ENCODE measurements at regions not wholly inside any gene's neighbourhood (a gene's known extent, or its start where the extent isn't known, plus 50 kb on each side); places are given as distances from the start of the nearest gene placed in this dataset.

DNA sequence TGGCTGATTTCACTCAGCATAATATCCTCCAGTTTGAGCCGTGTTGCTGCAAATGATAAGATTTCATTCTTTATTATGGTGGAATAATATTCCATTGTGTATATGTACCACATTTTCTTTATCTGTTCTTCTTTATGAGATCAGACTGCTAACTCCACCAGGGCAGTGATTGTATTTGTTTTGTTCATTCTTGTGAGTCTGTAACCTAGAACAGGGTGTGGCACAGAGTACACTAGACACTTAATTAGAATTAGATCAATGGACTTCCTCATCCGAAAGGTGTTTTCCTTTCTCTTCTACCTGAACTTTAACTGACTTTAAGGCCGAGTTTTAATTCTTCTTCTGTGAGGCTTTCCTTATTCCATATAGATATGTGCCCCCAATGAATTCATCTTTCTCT lies 551.0 kb downstream of the SNAPC1 start:
- no peak overlapping the region for H3K4me3 Mint-ChIP-seq (ENCODE audit: unreplicated experiment)
- H3K4me1 Mint-ChIP-seq (ENCODE audit: low read depth), result no peaks in the 10 kb centered on the region
- TF ChIP-seq, protein P1, sequence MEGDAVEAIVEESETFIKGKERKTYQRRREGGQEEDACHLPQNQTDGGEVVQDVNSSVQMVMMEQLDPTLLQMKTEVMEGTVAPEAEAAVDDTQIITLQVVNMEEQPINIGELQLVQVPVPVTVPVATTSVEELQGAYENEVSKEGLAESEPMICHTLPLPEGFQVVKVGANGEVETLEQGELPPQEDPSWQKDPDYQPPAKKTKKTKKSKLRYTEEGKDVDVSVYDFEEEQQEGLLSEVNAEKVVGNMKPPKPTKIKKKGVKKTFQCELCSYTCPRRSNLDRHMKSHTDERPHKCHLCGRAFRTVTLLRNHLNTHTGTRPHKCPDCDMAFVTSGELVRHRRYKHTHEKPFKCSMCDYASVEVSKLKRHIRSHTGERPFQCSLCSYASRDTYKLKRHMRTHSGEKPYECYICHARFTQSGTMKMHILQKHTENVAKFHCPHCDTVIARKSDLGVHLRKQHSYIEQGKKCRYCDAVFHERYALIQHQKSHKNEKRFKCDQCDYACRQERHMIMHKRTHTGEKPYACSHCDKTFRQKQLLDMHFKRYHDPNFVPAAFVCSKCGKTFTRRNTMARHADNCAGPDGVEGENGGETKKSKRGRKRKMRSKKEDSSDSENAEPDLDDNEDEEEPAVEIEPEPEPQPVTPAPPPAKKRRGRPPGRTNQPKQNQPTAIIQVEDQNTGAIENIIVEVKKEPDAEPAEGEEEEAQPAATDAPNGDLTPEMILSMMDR (IDR thresholded peaks at IDR 0.05), result no peak
- H3K27ac Mint-ChIP-seq (ENCODE audit: unreplicated experiment), result no peak overlapping the region
- no peak for DNase-seq (ENCODE audit: low spot score)
- H3K36me3 Mint-ChIP-seq (ENCODE audit: low read depth), result no peaks in the 10 kb centered on the region
- H3K9me3 Mint-ChIP-seq (ENCODE audit: low read depth), result no peaks in the 10 kb centered on the region
- H3K27me3 Mint-ChIP-seq (ENCODE audit: low read depth), result peaks cover 12% of the 10 kb centered on the region

GRCh38 chr14:62314221-62314620 lies 552.0 kb downstream of the SNAPC1 start:
- no peaks in the 10 kb centered on the region for H3K36me3 Mint-ChIP-seq (ENCODE audit: low read depth)
- no peak for DNase-seq (ENCODE audit: low spot score)
- TF ChIP-seq, protein P1 (IDR thresholded peaks at IDR 0.05), result no peak
- no peaks in the 10 kb centered on the region for H3K9me3 Mint-ChIP-seq (ENCODE audit: low read depth)
- H3K4me3 Mint-ChIP-seq (ENCODE audit: unreplicated experiment), result no peak overlapping the region
- H3K4me1 Mint-ChIP-seq (ENCODE audit: low read depth), result no peaks in the 10 kb centered on the region
- H3K27ac Mint-ChIP-seq (ENCODE audit: unreplicated experiment), result no peak overlapping the region
- peaks cover 13% of the 10 kb centered on the region for H3K27me3 Mint-ChIP-seq (ENCODE audit: low read depth)

DNA sequence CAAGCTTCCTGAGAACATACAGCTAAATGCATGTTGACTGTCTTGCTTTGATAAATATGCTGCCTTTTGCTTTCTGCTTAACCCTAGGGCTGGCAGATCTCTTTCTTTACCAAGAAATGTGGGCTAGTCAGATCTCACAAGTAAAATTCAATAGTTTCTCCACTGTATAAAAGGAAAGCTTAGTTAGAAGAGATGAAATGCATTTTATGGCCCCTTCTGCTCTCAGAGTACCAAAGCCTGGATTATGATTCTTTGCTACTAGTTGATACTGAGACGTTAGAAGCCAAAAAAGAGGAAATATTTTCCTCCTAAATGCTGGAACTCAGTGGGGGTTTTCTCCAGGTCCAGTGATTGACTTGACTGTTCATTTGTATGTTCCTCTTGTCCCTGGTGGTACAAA lies 552.7 kb downstream of the SNAPC1 start:
- no peak overlapping the region for H3K27ac Mint-ChIP-seq (ENCODE audit: unreplicated experiment)
- TF ChIP-seq, protein P1 (IDR thresholded peaks at IDR 0.05), result no peak
- peaks cover 10% of the 10 kb centered on the region for H3K27me3 Mint-ChIP-seq (ENCODE audit: low read depth)

GRCh38 chr14:62315631-62316030 lies 553.4 kb downstream of the SNAPC1 start:
- DNase-seq (ENCODE audit: low spot score), result no peak
- TF ChIP-seq, protein P1 (IDR thresholded peaks at IDR 0.05), result no peak
- Mint-ChIP-seq H3K27ac (ENCODE audit: unreplicated experiment) (no peak overlapping the region), H3K4me1 (ENCODE audit: low read depth) (no peaks in the 10 kb centered on the region), H3K4me3 (ENCODE audit: unreplicated experiment) (no peak overlapping the region), H3K27me3 (ENCODE audit: low read depth) (peaks cover 10% of the 10 kb centered on the region), H3K36me3 (ENCODE audit: low read depth) (no peaks in the 10 kb centered on the region), H3K9me3 (ENCODE audit: low read depth) (no peaks in the 10 kb centered on the region)

More for the DNA sequence above, 552.7 kb downstream of the SNAPC1 start:
- H3K36me3 Mint-ChIP-seq (ENCODE audit: low read depth), result no peaks in the 10 kb centered on the region
- no peak overlapping the region for H3K4me3 Mint-ChIP-seq (ENCODE audit: unreplicated experiment)
- DNase-seq (ENCODE audit: low spot score), result no peak
- no peaks in the 10 kb centered on the region for H3K4me1 Mint-ChIP-seq (ENCODE audit: low read depth)
- no peaks in the 10 kb centered on the region for H3K9me3 Mint-ChIP-seq (ENCODE audit: low read depth)

GRCh38 chr14:62322216-62322615 lies 560.0 kb downstream of the SNAPC1 start:
- no peak overlapping the region for H3K4me3 Mint-ChIP-seq (ENCODE audit: unreplicated experiment)
- H3K36me3 Mint-ChIP-seq (ENCODE audit: low read depth), result no peaks in the 10 kb centered on the region
- H3K27ac Mint-ChIP-seq (ENCODE audit: unreplicated experiment), result no peak overlapping the region
- no peaks in the 10 kb centered on the region for H3K4me1 Mint-ChIP-seq (ENCODE audit: low read depth)
- TF ChIP-seq, protein P1 (IDR thresholded peaks at IDR 0.05), result no peak
- peaks cover 8% of the 10 kb centered on the region for H3K27me3 Mint-ChIP-seq (ENCODE audit: low read depth)
- no peak for DNase-seq (ENCODE audit: low spot score)
- peaks cover 12% of the 10 kb centered on the region for H3K9me3 Mint-ChIP-seq (ENCODE audit: low read depth)

All from chondrocyte (in vitro differentiated cells).